CD14-positive monocyte (primary cell): ENCODE measurements at regions not wholly inside any gene's neighbourhood (a gene's known extent, or its start where the extent isn't known, plus 50 kb on each side); places are given as distances from the start of the nearest gene placed in this dataset.

Source experiments
- DNase-seq, 3 donors: peaks; one replicate each; pipeline ENCODE4 v3.0.0-alpha.2; 2011 to 2022
- H2AFZ ChIP-seq: 2 replicates; pipeline ENCODE4 v1.6.0; 2012; ENCODE audit warnings: mild to moderate bottlenecking, low read depth, low read length, inconsistent platforms; ENCODE audit not compliant: insufficient read depth, poor library complexity, severe bottlenecking
- H3K27ac ChIP-seq, 2 donors: 1 replicate in 1 of 2; 2 replicates in 1 of 2; pipeline ENCODE4 v1.5.1; 2012 to 2013; ENCODE audit warnings: low read length in 2 of 2, control low read depth in 1 of 2, inconsistent platforms in 1 of 2, low read depth in 1 of 2, mild to moderate bottlenecking in 1 of 2
- H3K27me3 ChIP-seq, 2 donors: one replicate each; pipeline versions ENCODE4 v1.6.0 to v1.6.1; 2011 to 2013; ENCODE audit warnings: low read length in 2 of 2; ENCODE audit not compliant: control insufficient read depth in 2 of 2, insufficient read depth in 2 of 2
- H3K36me3 ChIP-seq, 2 donors: replicated peaks in 1 of 2; 1 replicate in 1 of 2; 2 replicates in 1 of 2; pipeline versions ENCODE4 v1.5.1 to v1.6.1; 2012 to 2013; ENCODE audit warnings: low read length in 2 of 2, control low read depth in 1 of 2, inconsistent platforms in 1 of 2, mild to moderate bottlenecking in 1 of 2; ENCODE audit not compliant: insufficient read depth in 2 of 2, control insufficient read depth in 1 of 2
- H3K4me1 ChIP-seq, 2 donors: 1 replicate in 1 of 2; 2 replicates in 1 of 2; pipeline versions ENCODE4 v1.5.1 to v1.6.1; 2012 to 2013; ENCODE audit warnings: low read length in 2 of 2, control low read depth in 1 of 2, inconsistent platforms in 1 of 2, mild to moderate bottlenecking in 1 of 2, moderate library complexity in 1 of 2; ENCODE audit not compliant: insufficient read depth in 2 of 2, control insufficient read depth in 1 of 2
- H3K4me2 ChIP-seq: replicated peaks from 2 replicates; pipeline ENCODE3; 2012; ENCODE audit warnings: low read length, moderate library complexity, mild to moderate bottlenecking; ENCODE audit not compliant: poor library complexity, severe bottlenecking; ENCODE audit errors: extremely low read depth
- H3K4me3 ChIP-seq, 3 experiments: fragments of 200-600 bp in 1 of 3; sonication (generic) in 1 of 3; replicated peaks in 1 of 3; 1 replicate in 2 of 3; 2 replicates in 1 of 3; pipeline ENCODE4 v1.5.1; 2011 to 2013; ENCODE audit warnings: low read length in 3 of 3, mild to moderate bottlenecking in 3 of 3, control low read depth in 2 of 3, low read depth in 2 of 3, inconsistent platforms in 1 of 3, moderate library complexity in 1 of 3
- H3K79me2 ChIP-seq: 2 replicates; pipeline ENCODE4 v1.6.0; 2012; ENCODE audit warnings: mild to moderate bottlenecking, control low read depth, inconsistent platforms, low read length, moderate library complexity; ENCODE audit not compliant: insufficient read depth
- H3K9ac ChIP-seq: 2 replicates; pipeline ENCODE4 v1.6.0; 2017; ENCODE audit warnings: low read length, mild to moderate bottlenecking; ENCODE audit not compliant: insufficient read depth, poor library complexity, severe bottlenecking
- H3K9me3 ChIP-seq, 2 donors: replicated peaks in 1 of 2; 1 replicate in 1 of 2; 2 replicates in 1 of 2; pipeline versions ENCODE4 v1.5.1 to v1.6.1; 2012 to 2013; ENCODE audit warnings: low read length in 2 of 2, control low read depth in 1 of 2; ENCODE audit not compliant: control insufficient read depth in 1 of 2, insufficient read depth in 1 of 2
- H4K20me1 ChIP-seq: 2 replicates; pipeline ENCODE4 v1.6.0; 2012; ENCODE audit warnings: mild to moderate bottlenecking, low read length, control low read depth, moderate library complexity; ENCODE audit not compliant: insufficient read depth
- H3K27ac Mint-ChIP-seq, 7 donors: one replicate each; pipeline ENCODE4 v1.8.0; 2020; ENCODE audit warnings: mild to moderate bottlenecking in 7 of 7, mixed read lengths in 7 of 7, moderate library complexity in 6 of 7, inconsistent platforms in 2 of 7
- H3K27me3 Mint-ChIP-seq, 3 donors: one replicate each; pipeline ENCODE4 v1.8.0; 2021 to 2022; ENCODE audit warnings: low read depth in 3 of 3, mild to moderate bottlenecking in 3 of 3, mixed read lengths in 3 of 3, moderate library complexity in 3 of 3, inconsistent platforms in 1 of 3
- H3K36me3 Mint-ChIP-seq, 2 donors: one replicate each; pipeline ENCODE4 v1.8.0; 2020; ENCODE audit warnings: mixed read lengths in 2 of 2, inconsistent platforms in 1 of 2, mild to moderate bottlenecking in 1 of 2
- H3K4me1 Mint-ChIP-seq: one replicate; pipeline ENCODE4 v1.8.0; 2020; ENCODE audit warnings: mild to moderate bottlenecking, mixed read lengths
- H3K4me3 Mint-ChIP-seq, 2 donors: one replicate each; pipeline ENCODE4 v1.8.0; 2020; ENCODE audit warnings: mild to moderate bottlenecking in 2 of 2, mixed read lengths in 2 of 2, moderate library complexity in 1 of 2
- H3K9me3 Mint-ChIP-seq, 7 donors: one replicate each; pipeline ENCODE4 v1.8.0; 2020 to 2022; ENCODE audit warnings: mixed read lengths in 7 of 7, mild to moderate bottlenecking in 6 of 7, moderate library complexity in 6 of 7, inconsistent platforms in 2 of 7
- WGBS: methylation state at CpG from one replicate; pipeline ENCODE4 v1.1.5; 2013; ENCODE audit warnings: missing lambda C conversion rate; ENCODE audit not compliant: insufficient coverage; 5-methylcytosine and 5-hydroxymethylcytosine counted together
- intact Hi-C, 2 donors: fragments of 100-400 bp; cut with micrococcal nuclease; formaldehyde crosslinking; loops; one replicate each; pipeline versions ENCODE4 v1.15.0 to v1.15.1; 2023
- TF ChIP-seq, protein P1 (sequence below): fragments of 200-600 bp; IDR thresholded peaks from one replicate; pipeline ENCODE4 v1.8.0; 2022; ENCODE audit warnings: antibody characterized with exemption, mild to moderate bottlenecking

- Histone ChIP-seq H3K9me3 (no peaks in the 10 kb centered on the region), H4K20me1 (no peaks in the 10 kb centered on the region), H3K4me1 (no peaks in the 10 kb centered on the region), H3K27me3 (peaks cover 0 to 2% of the 10 kb centered on the region in 2 donors), H3K9ac (no peak overlapping the region), H3K27ac (no peak overlapping the region), H3K4me3 (no peak overlapping the region), H3K4me2 (no peak overlapping the region), H2AFZ (no peak overlapping the region), H3K36me3 (no peaks in the 10 kb centered on the region), H3K79me2 (no peaks in the 10 kb centered on the region)
- TF ChIP-seq, protein P1, sequence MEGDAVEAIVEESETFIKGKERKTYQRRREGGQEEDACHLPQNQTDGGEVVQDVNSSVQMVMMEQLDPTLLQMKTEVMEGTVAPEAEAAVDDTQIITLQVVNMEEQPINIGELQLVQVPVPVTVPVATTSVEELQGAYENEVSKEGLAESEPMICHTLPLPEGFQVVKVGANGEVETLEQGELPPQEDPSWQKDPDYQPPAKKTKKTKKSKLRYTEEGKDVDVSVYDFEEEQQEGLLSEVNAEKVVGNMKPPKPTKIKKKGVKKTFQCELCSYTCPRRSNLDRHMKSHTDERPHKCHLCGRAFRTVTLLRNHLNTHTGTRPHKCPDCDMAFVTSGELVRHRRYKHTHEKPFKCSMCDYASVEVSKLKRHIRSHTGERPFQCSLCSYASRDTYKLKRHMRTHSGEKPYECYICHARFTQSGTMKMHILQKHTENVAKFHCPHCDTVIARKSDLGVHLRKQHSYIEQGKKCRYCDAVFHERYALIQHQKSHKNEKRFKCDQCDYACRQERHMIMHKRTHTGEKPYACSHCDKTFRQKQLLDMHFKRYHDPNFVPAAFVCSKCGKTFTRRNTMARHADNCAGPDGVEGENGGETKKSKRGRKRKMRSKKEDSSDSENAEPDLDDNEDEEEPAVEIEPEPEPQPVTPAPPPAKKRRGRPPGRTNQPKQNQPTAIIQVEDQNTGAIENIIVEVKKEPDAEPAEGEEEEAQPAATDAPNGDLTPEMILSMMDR, result no peak
- intact Hi-C loops, result no loop called here
- no CpG with 5 or more reads among the region's 2 CpGs for WGBS
- no peak overlapping the region for H3K27ac Mint-ChIP-seq
- no peak for DNase-seq
- peaks cover 4 to 10% (median 7%) of the 10 kb centered on the region in 3 donors for H3K27me3 Mint-ChIP-seq
- H3K9me3 Mint-ChIP-seq, result no peaks in the 10 kb centered on the region
- no peak overlapping the region for H3K4me3 Mint-ChIP-seq
- peaks cover 10% of the 10 kb centered on the region for H3K4me1 Mint-ChIP-seq
- H3K36me3 Mint-ChIP-seq, result no peaks in the 10 kb centered on the region
Observed at GRCh38 chr10:14382531-14382930, 51.8 kb upstream of the FRMD4A start.

- Histone ChIP-seq H4K20me1 (no peaks in the 10 kb centered on the region), H2AFZ (no peak overlapping the region), H3K4me3 (no peak overlapping the region), H3K9ac (no peak overlapping the region), H3K9me3 (no peaks in the 10 kb centered on the region), H3K4me1 (no peaks in the 10 kb centered on the region), H3K79me2 (no peaks in the 10 kb centered on the region), H3K36me3 (no peaks in the 10 kb centered on the region), H3K27me3 (peaks cover 0 to 2% of the 10 kb centered on the region in 2 donors), H3K27ac (no peak overlapping the region), H3K4me2 (no peak overlapping the region)
- H3K4me1 Mint-ChIP-seq, result peaks cover 10% of the 10 kb centered on the region
- H3K36me3 Mint-ChIP-seq, result no peaks in the 10 kb centered on the region
- H3K9me3 Mint-ChIP-seq, result no peaks in the 10 kb centered on the region
- H3K27me3 Mint-ChIP-seq, result peaks cover 4 to 8% (median 7%) of the 10 kb centered on the region in 3 donors
- no peak overlapping the region for H3K4me3 Mint-ChIP-seq
- no peak overlapping the region for H3K27ac Mint-ChIP-seq
- TF ChIP-seq, protein P1, result no peak
- 67% methylated on average over 1 of the region's 5 CpGs for WGBS
- no peak for DNase-seq
- intact Hi-C loops, result no loop called here
Observed at GRCh38 chr10:14382022-14382421, 51.3 kb upstream of the FRMD4A start.
